ENCODE measurements at regions not wholly inside any gene's neighbourhood (a gene's known extent, or its start where the extent isn't known, plus 50 kb on each side); places are given as distances from the start of the nearest gene placed in this dataset.

- TF ChIP-seq CTCF (IDR thresholded peaks at IDR 0.05) (no peak), EP300 (IDR thresholded peaks at IDR 0.05) (no peak), POLR2AphosphoS5 (IDR thresholded peaks at IDR 0.05) (no peak)
Measured at GRCh38 chr1:38098101-38098847, 51.7 kb upstream of the POU3F1 start.
